ENCODE measurements at regions not wholly inside any gene's neighbourhood (a gene's known extent, or its start where the extent isn't known, plus 50 kb on each side); places are given as distances from the start of the nearest gene placed in this dataset.

DNA sequence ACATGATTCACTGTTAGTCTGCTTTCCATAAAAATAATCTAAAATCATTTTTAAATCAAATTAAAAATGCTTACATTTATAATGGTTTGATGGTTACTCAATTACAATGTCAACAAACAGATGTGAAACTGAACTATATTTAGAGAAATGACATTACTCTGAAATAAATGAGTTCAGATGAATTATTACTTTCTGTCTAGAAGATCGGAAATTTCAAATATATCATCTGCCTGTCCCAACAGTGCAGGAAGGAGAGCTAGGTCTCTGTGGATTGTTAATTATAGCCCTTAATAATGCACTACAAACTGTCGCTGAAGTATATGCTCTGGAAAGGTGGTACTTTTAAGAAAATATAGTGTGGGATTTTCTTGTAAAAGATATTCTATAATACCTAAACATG lies 109.8 kb downstream of the DSEL start:
- TF ChIP-seq POLR2AphosphoS5 (IDR thresholded peaks at IDR 0.05; ENCODE audit: low read depth) (no peak), GABPA (IDR thresholded peaks at IDR 0.05; ENCODE audit: low read depth) (no peak), SPI1 (IDR thresholded peaks at IDR 0.05; ENCODE audit: borderline replicate concordance, low read depth) (no peak)
- TF ChIP-seq, protein P1, sequence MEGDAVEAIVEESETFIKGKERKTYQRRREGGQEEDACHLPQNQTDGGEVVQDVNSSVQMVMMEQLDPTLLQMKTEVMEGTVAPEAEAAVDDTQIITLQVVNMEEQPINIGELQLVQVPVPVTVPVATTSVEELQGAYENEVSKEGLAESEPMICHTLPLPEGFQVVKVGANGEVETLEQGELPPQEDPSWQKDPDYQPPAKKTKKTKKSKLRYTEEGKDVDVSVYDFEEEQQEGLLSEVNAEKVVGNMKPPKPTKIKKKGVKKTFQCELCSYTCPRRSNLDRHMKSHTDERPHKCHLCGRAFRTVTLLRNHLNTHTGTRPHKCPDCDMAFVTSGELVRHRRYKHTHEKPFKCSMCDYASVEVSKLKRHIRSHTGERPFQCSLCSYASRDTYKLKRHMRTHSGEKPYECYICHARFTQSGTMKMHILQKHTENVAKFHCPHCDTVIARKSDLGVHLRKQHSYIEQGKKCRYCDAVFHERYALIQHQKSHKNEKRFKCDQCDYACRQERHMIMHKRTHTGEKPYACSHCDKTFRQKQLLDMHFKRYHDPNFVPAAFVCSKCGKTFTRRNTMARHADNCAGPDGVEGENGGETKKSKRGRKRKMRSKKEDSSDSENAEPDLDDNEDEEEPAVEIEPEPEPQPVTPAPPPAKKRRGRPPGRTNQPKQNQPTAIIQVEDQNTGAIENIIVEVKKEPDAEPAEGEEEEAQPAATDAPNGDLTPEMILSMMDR (IDR thresholded peaks at IDR 0.05; ENCODE audit: insufficient read depth, low read length): no peak
